ENCODE measurements at regions not wholly inside any gene's neighbourhood (a gene's known extent, or its start where the extent isn't known, plus 50 kb on each side); places are given as distances from the start of the nearest gene placed in this dataset.

- TF ChIP-seq CTCF (IDR thresholded peaks at IDR 0.05) (no peak), POLR2A (IDR thresholded peaks at IDR 0.05) (no peak)
These were observed 182.2 kb downstream of the ANAPC1 start for GRCh38 chr2:111701798-111702118.
